ENCODE measurements at regions not wholly inside any gene's neighbourhood (a gene's known extent, or its start where the extent isn't known, plus 50 kb on each side); places are given as distances from the start of the nearest gene placed in this dataset.

DNA sequence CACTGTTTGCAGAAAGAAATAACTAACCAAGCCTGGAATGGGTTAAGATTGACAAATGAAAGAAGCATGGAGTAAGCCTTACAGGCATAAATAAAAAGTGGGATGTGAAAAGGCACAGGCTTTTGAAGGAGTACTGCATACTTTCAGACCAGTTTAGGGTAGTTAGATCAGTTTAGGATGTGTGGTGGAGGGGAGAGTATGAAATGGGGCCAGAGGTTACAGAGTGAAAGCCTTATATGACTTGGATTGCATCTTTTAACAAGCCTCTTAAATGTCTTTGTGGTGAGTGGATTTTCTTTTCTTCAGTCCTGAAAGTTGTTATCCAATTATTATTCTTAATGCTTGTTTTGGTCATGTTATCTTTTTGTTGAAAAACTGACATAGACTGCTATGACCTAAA lies 52.2 kb upstream of the TRHDE start:
- TF ChIP-seq, protein P1, sequence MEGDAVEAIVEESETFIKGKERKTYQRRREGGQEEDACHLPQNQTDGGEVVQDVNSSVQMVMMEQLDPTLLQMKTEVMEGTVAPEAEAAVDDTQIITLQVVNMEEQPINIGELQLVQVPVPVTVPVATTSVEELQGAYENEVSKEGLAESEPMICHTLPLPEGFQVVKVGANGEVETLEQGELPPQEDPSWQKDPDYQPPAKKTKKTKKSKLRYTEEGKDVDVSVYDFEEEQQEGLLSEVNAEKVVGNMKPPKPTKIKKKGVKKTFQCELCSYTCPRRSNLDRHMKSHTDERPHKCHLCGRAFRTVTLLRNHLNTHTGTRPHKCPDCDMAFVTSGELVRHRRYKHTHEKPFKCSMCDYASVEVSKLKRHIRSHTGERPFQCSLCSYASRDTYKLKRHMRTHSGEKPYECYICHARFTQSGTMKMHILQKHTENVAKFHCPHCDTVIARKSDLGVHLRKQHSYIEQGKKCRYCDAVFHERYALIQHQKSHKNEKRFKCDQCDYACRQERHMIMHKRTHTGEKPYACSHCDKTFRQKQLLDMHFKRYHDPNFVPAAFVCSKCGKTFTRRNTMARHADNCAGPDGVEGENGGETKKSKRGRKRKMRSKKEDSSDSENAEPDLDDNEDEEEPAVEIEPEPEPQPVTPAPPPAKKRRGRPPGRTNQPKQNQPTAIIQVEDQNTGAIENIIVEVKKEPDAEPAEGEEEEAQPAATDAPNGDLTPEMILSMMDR (conservative IDR thresholded peaks at IDR 0.05; ENCODE audit: low read depth, low read length), result no peak
- TF ChIP-seq EZH2 (IDR thresholded peaks at IDR 0.05; ENCODE audit: low read length, unreplicated experiment), result no peak
- no peak for TF ChIP-seq EZH2phosphoT487 (IDR thresholded peaks at IDR 0.05; ENCODE audit: borderline replicate concordance, low read length)
